HG03175 (cell line): ENCODE measurements at regions not wholly inside any gene's neighbourhood (a gene's known extent, or its start where the extent isn't known, plus 50 kb on each side); places are given as distances from the start of the nearest gene placed in this dataset.
"Not testable (repeated sequence)": the region's sequence is repeated elsewhere in the genome, so short reads cannot be mapped to it uniquely, and the experiment has no call there.

Experiments used
- ATAC-seq: cut with Tn5 transposase; IDR thresholded peaks from one replicate; pipeline ENCODE4 v1.9.1; 2021; ENCODE audit warnings: mild to moderate bottlenecking, moderate library complexity; ENCODE audit not compliant: unreplicated experiment

DNA sequence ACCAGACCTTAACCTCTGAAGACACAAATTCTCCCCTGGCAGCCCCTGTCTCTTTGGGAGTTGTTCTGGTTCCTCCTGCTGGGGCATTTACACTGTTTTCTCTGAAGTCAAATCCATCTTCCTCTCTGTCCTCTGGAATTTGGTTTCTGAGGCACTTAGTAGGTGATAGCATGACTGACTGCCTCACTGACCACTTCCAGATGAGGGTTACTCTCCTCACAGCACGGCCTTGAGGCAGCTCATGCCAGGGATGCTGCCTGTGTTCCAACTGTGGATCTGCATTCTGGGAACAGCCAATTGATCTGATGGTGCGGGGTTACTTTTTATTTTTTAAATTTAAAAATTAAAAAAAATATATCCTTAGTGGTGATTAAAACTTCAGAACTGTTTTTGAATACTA is 140.9 kb upstream of the ROPN1 start:
- no peak for ATAC-seq

GRCh38 chr3:124133366-124133940 is 141.5 kb upstream of the ROPN1 start:
- ATAC-seq = no peak

DNA sequence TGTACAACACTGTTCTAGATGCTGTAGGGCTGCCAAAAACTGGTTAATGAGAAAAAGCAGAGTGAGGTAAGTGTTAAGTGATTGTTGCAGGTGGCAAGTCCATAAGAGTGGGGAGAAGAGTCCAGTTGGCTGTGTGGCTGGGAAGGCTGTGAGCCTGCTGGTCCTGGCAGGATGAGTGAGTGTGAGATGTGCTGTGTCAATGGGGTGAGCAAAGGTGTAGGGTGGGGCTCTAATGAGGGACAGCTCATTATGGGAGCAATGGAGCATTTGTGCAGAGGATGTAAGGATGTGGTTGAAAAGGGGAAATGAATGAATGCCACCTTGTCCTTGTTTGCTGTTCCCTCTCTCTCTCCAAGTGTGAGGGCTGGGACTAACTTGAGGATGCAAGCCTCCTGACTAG is 145.3 kb upstream of the ROPN1 start:
- no peak for ATAC-seq

- no peak for ATAC-seq
Measured at GRCh38 chr3:124138148-124138547, 146.2 kb upstream of the ROPN1 start.

- ATAC-seq = no peak
Measured at GRCh38 chr3:124140746-124141145, 148.8 kb upstream of the ROPN1 start.

GRCh38 chr3:124142389-124142970 is 150.6 kb upstream of the ROPN1 start:
- ATAC-seq = no peak

- ATAC-seq = no peak
Measured at GRCh38 chr3:124143047-124143446, 151.1 kb upstream of the ROPN1 start.

DNA sequence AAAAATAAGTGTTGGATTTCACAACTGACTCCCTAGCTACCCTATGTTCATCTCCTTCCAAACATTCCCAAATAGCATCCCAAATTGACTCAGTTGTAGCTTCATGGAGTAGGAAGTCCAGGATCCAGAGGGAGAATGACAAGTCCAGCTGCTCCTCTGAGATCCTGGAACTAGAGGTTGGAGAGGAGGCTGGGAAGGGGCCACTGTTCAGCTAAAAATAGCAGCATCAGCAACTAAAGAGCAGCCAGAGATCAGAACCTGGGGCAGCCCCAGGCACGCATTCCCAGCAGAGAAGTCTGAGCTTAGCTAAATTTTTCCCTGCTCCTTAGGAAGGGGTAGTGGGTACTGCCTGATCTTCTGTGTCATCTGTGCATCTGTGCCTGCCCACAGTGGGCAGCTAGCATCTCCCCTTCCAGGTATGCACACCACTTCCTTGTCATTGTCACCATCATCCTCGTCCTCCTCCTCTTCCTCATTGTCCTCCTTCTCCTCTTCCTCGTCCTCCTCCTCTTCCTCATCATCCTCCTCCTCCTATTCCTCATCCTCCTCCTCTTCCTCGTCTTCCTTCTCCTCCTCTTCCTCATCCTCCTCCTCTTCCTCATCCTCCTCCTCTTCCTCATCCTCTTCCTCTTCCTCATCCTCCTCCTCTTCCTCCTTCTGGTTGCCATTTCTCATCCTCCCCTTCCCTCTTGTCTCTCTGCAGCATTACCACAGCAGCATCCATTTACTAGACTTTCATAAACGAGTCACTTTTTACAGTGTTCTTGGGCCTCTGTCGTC is 152.3 kb upstream of the ROPN1 start:
- ATAC-seq = no peak

DNA sequence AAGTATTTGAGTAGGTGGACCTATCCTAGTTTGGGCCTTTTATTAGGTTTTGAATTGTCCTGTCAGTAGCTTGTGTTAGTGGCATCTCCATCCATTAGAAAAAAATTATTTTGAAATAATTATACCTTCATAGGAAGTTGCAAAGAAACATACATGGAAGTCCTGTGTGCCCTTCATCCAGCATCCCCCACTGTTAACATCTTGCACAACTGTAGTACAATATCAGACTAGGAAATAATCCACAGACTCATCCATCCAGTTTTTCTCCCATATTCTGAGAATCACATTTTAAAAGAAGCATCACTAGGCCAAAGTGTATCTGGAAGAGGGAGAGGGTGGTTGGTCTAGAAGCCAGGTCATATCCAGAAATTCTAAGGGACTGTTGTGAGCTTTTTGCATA is 155.5 kb upstream of the ROPN1 start:
- no peak for ATAC-seq

DNA sequence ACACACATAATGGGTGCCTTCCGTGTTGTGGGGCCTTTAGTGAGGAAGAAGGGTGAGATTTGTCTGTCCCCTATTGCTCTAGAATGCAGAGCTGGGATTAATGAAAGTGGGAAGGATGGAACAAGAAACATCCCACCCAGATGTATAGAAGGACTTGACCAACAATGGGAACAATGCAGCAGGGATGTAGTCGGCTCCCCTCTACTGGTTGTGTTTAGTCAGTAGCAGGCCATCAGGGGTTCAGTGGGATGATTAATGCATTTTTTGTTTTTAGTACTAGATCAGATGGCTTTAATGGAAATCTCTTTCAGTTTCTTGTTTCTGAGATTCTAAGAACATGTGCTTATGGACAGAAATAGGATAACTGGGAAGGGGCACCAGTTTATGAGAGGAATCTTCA is 156.0 kb upstream of the ROPN1 start:
- no peak for ATAC-seq

GRCh38 chr3:124149081-124149480 is 157.2 kb upstream of the ROPN1 start:
- no peak for ATAC-seq

- no peak for ATAC-seq
Measured at GRCh38 chr3:124149771-124150170, 157.8 kb upstream of the ROPN1 start.

- ATAC-seq = not testable (repeated sequence)
Measured at GRCh38 chr3:124152891-124153290, 161.0 kb upstream of the ROPN1 start.

DNA sequence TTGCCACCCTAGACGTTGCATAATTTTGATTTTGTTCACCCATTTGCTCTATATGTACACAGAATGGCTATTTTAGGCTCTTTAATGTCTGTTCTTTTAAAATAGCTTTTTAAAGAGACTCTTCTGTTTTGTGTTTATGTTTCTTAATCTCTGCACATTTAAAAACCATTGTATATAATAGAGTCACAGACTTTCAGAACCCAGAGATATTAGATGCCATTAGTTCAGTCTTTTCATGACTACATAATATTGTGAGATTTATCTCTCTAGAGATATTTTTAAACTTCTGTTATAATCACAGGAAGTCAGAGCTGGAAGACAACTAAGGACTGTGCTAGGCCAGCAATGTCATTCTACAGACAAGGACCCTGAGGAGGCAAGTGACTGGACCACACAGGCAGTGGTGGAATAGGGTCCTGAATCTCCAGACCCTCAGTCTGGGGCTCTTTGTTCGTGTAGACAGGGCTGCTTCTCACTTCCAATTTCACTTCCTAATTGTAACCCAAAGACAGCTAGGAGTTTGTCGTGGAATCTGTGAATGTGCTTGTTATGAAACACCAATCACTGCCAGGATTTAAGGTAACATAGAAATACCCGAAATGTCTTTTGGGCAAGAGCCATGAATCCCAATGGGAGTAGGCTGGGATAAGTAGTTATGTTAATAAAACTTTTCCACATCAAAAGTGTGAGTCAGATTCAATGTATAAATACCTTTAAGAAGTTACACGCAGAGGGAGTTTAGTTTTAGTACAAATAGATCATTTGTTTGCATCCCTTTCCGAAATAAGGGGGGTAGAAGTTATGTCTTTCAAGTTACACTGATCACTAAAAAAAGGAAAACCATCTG is 165.2 kb upstream of the ROPN1 start:
- no peak for ATAC-seq

DNA sequence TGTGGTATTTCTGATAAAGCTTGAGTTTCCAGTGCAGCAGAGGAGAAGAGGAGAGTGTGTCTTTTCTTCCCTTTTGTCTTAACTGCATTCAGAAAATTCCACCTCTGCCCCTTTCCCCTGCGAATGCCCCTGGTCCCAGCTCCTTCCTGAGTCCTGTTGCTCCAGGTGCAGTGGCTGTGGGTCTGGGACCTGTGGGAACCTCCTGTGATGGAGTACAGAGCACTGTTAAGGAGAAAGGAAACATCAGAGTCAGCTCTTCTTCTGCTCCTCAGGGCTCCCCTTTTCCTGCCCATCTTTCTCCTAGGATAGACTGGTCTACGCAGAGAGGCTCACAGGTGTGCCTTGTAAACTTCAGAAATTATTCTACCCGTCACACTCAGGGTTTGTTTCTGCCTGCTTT is 165.8 kb upstream of the ROPN1 start:
- no peak for ATAC-seq

DNA sequence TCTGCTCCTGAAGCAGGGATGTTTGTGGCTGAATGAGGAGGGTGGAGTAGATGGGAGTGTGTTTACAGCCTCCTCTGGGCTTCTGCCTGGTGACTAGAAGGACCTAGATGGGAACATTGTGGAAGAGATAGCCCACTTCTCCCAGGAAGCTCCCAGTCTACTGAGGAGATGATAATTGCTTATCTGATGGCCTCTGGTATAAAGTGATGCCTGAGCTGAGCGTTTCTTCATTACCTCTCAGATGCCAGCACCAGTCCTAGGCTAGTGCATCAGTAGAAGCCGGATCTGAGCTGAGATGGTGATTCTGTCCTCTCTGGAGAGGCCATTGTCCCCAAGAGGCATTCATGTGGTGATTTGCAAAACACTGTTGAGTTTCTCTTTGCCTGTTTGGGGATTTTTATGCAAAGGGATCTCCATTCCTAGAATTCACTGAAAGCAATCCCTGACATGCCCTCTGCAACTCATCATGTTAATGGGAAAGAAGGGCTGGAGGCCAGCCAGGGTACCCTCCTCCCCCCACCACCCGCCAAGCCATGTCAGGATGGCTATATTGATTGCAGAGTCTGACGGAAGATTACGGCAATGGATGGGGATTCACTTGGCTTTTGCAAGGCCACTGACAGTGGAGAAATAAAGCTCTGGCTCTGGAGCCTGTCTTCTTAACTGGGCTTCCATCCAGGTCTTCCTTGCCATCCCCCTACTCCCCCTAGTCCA is 166.4 kb upstream of the ROPN1 start:
- ATAC-seq = no peak

DNA sequence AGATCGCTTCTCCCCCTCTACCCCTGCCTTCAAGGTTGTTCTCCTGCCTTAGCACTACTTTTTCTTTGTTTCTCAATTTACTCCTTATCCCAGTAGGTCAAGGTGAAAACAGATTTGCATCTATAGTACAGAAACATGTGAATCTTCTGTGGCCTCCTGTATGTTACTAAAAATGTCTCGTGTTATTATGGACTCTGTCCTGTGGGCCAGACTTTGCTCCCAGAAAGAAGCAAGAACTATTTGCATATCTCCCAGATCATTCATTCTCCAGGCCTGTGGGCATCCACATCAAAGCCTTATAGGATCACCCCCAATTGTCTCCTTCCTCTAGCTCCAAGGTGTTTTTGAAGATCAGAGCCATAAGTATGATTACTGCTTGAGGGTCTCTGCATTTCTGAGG is 169.5 kb upstream of the ROPN1 start:
- ATAC-seq = no peak

GRCh38 chr3:124163689-124164088 is 171.8 kb upstream of the ROPN1 start:
- no peak for ATAC-seq

- no peak for ATAC-seq
Measured at GRCh38 chr3:124168271-124168670, 176.3 kb upstream of the ROPN1 start.

GRCh38 chr3:124172283-124172682 is 180.4 kb upstream of the ROPN1 start:
- no peak for ATAC-seq

- ATAC-seq = no peak
Measured at GRCh38 chr3:124172816-124173215, 180.9 kb upstream of the ROPN1 start.
